ENCODE measurements at regions not wholly inside any gene's neighbourhood (a gene's known extent, or its start where the extent isn't known, plus 50 kb on each side); places are given as distances from the start of the nearest gene placed in this dataset.

GRCh38 chr12:30104971-30105370 lies 321.2 kb upstream of the TMTC1 start:
- H3K4me1 Mint-ChIP-seq (ENCODE audit: low read depth), result no peaks in the 10 kb centered on the region
- H3K36me3 Mint-ChIP-seq (ENCODE audit: low read depth), result peaks cover 6% of the 10 kb centered on the region
- no peak overlapping the region for H3K4me3 Mint-ChIP-seq (ENCODE audit: unreplicated experiment)
- peaks cover 4% of the 10 kb centered on the region for H3K27me3 Mint-ChIP-seq (ENCODE audit: low read depth)
- DNase-seq (ENCODE audit: low spot score), result no peak
- no peak overlapping the region for H3K27ac Mint-ChIP-seq (ENCODE audit: unreplicated experiment)
- peaks cover 15% of the 10 kb centered on the region for H3K9me3 Mint-ChIP-seq (ENCODE audit: low read depth)
- TF ChIP-seq CTCF (IDR thresholded peaks at IDR 0.05), result no peak

GRCh38 chr12:30100741-30101140 lies 317.0 kb upstream of the TMTC1 start:
- no peaks in the 10 kb centered on the region for H3K4me1 Mint-ChIP-seq (ENCODE audit: low read depth)
- peaks cover 4% of the 10 kb centered on the region for H3K36me3 Mint-ChIP-seq (ENCODE audit: low read depth)
- no peak for DNase-seq (ENCODE audit: low spot score)
- H3K9me3 Mint-ChIP-seq (ENCODE audit: low read depth), result peaks cover 7% of the 10 kb centered on the region
- H3K27ac Mint-ChIP-seq (ENCODE audit: unreplicated experiment), result no peak overlapping the region
- no peak overlapping the region for H3K4me3 Mint-ChIP-seq (ENCODE audit: unreplicated experiment)
- TF ChIP-seq CTCF (IDR thresholded peaks at IDR 0.05), result no peak
- peaks cover 6% of the 10 kb centered on the region for H3K27me3 Mint-ChIP-seq (ENCODE audit: low read depth)

- Mint-ChIP-seq H3K4me3 (ENCODE audit: unreplicated experiment) (no peak overlapping the region), H3K36me3 (ENCODE audit: low read depth) (peaks cover 4% of the 10 kb centered on the region), H3K4me1 (ENCODE audit: low read depth) (peaks cover 4% of the 10 kb centered on the region), H3K27me3 (ENCODE audit: low read depth) (peaks cover 6% of the 10 kb centered on the region), H3K9me3 (ENCODE audit: low read depth) (peaks cover 7% of the 10 kb centered on the region), H3K27ac (ENCODE audit: unreplicated experiment) (no peak overlapping the region)
- DNase-seq (ENCODE audit: low spot score), result no peak
- TF ChIP-seq CTCF (IDR thresholded peaks at IDR 0.05), result no peak
These were observed 314.9 kb upstream of the TMTC1 start for GRCh38 chr12:30098677-30099076.

GRCh38 chr12:30095511-30095910 lies 311.8 kb upstream of the TMTC1 start:
- Mint-ChIP-seq H3K9me3 (ENCODE audit: low read depth) (peaks cover 4% of the 10 kb centered on the region), H3K4me1 (ENCODE audit: low read depth) (peaks cover 4% of the 10 kb centered on the region), H3K4me3 (ENCODE audit: unreplicated experiment) (no peak overlapping the region), H3K27me3 (ENCODE audit: low read depth) (peaks cover 16% of the 10 kb centered on the region), H3K27ac (ENCODE audit: unreplicated experiment) (no peak overlapping the region), H3K36me3 (ENCODE audit: low read depth) (peaks cover 4% of the 10 kb centered on the region)
- TF ChIP-seq CTCF (IDR thresholded peaks at IDR 0.05), result no peak
- DNase-seq (ENCODE audit: low spot score), result no peak

GRCh38 chr12:30092983-30093617 lies 309.4 kb upstream of the TMTC1 start:
- no peak for DNase-seq (ENCODE audit: low spot score)
- Mint-ChIP-seq H3K36me3 (ENCODE audit: low read depth) (peaks cover 2% of the 10 kb centered on the region), H3K27me3 (ENCODE audit: low read depth) (peaks cover 17% of the 10 kb centered on the region), H3K4me1 (ENCODE audit: low read depth) (peaks cover 5% of the 10 kb centered on the region), H3K4me3 (ENCODE audit: unreplicated experiment) (no peak overlapping the region), H3K9me3 (ENCODE audit: low read depth) (no peaks in the 10 kb centered on the region), H3K27ac (ENCODE audit: unreplicated experiment) (no peak overlapping the region)
- TF ChIP-seq CTCF (IDR thresholded peaks at IDR 0.05), result no peak
